PC-9 (cell line): ENCODE measurements at regions not wholly inside any gene's neighbourhood (a gene's known extent, or its start where the extent isn't known, plus 50 kb on each side); places are given as distances from the start of the nearest gene placed in this dataset.

Experiments
- BruUV-seq: library from RNA; stranded (reverse); fragments of 400-500 nt; replicated peaks from 2 replicates; lab custom pipeline; 2021; lab: Mats Ljungman, UMichigan
- CTCF ChIA-PET: fragments of 300-600 bp; sonication (Branson Sonifier 250); formaldehyde crosslinking; loops from one replicate; lab custom pipeline; 2022; ENCODE audit warnings: antibody characterized with exemption; lab: Charles Lee
- POLR2A ChIA-PET: fragments of 300-600 bp; sonication (Branson Sonifier 250); formaldehyde crosslinking; loops from one replicate; lab custom pipeline; 2022; ENCODE audit warnings: antibody characterized with exemption; ENCODE audit not compliant: unreplicated experiment; lab: Charles Lee
- DNase-seq, 2 experiments: peaks; one replicate each; pipeline versions ENCODE4 v3.0.0 to v3.0.0-alpha.2; 2015 to 2022; ENCODE audit warnings: mixed read lengths in 1 of 2
- H2AFZ ChIP-seq: fragments of 200-600 bp; sonication (generic); 2 replicates; pipeline ENCODE4 v1.8.1; 2017; ENCODE audit warnings: antibody characterized with exemption
- H3F3A ChIP-seq: fragments of 200-600 bp; sonication (generic); 2 replicates; pipeline ENCODE4 v1.8.1; 2017; ENCODE audit warnings: antibody characterized with exemption, mild to moderate bottlenecking, low read depth; ENCODE audit not compliant: insufficient read depth
- H3K27ac ChIP-seq: fragments of 200-600 bp; sonication (generic); 2 replicates; pipeline ENCODE4 v1.6.1; 2016; ENCODE audit warnings: mixed run types
- H3K27me3 ChIP-seq: fragments of 200-600 bp; sonication (generic); 2 replicates; pipeline ENCODE4 v1.6.1; 2016; ENCODE audit warnings: low read depth, mixed run types; ENCODE audit not compliant: insufficient read depth
- H3K36me3 ChIP-seq: fragments of 200-600 bp; sonication (generic); 2 replicates; pipeline ENCODE4 v1.6.1; 2016; ENCODE audit warnings: low read depth, mixed run types
- H3K4me1 ChIP-seq: fragments of 200-600 bp; sonication (generic); replicated peaks from 2 replicates; pipeline ENCODE4 v1.6.1; 2016; ENCODE audit warnings: mixed run types; ENCODE audit not compliant: insufficient read depth
- H3K4me2 ChIP-seq: fragments of 200-600 bp; sonication (generic); 2 replicates; pipeline ENCODE4 v1.6.1; 2017; ENCODE audit warnings: mixed run types
- H3K4me3 ChIP-seq: fragments of 200-600 bp; sonication (generic); 2 replicates; pipeline ENCODE4 v1.6.1; 2016; ENCODE audit warnings: mixed run types
- H3K79me2 ChIP-seq: fragments of 200-600 bp; sonication (generic); 2 replicates; pipeline ENCODE4 v1.6.1; 2017; ENCODE audit warnings: low read depth, mixed run types
- H3K9me2 ChIP-seq: fragments of 200-600 bp; sonication (generic); 2 replicates; pipeline ENCODE4 v1.8.1; 2017; ENCODE audit warnings: mild to moderate bottlenecking; ENCODE audit not compliant: insufficient read depth
- H3K9me3 ChIP-seq: fragments of 200-600 bp; sonication (generic); 2 replicates; pipeline ENCODE4 v1.8.1; 2016; ENCODE audit warnings: low read depth; ENCODE audit not compliant: insufficient read depth
- H4K20me1 ChIP-seq: fragments of 200-600 bp; sonication (generic); 2 replicates; pipeline ENCODE4 v1.8.1; 2017; ENCODE audit not compliant: insufficient read depth
- EZH2 ChIP-seq: fragments of 200-600 bp; sonication (generic); IDR thresholded peaks from 2 replicates; pipeline ENCODE4 v1.8.0; 2017; ENCODE audit warnings: antibody characterized with exemption, low read depth
- intact Hi-C: fragments of 100-400 bp; cut with micrococcal nuclease; formaldehyde crosslinking; loops from one replicate; pipeline ENCODE4 v1.10.0; 2022; ENCODE audit not compliant: unreplicated experiment
- TF ChIP-seq, protein P1 (sequence below): fragments of 200-600 bp; sonication (generic); conservative IDR thresholded peaks from 2 replicates; pipeline ENCODE4 v1.6.1; 2017; ENCODE audit warnings: mixed run types, antibody characterized with exemption, mild to moderate bottlenecking, moderate library complexity

DNA sequence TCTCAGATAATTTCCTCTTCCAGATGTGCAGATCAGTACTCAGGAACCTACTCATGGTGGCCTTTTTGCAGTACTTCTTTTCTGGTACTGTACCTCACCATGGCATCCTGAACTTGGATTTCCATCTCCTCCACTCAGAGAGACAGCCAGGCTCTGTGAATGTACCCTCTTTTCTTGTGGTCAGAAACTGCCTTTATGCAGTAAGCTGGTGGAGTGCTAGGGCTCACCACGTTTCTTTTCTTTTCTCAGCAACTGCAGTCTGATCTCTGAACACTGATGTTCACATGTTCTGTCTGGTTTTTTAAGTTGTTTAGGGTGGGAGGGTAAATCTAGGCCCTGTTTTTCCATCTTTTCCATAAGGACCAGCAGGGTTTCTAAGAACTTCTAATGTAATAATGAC, 99.8 kb upstream of the NRXN3 start:
- Histone ChIP-seq H3K4me3 (no peak overlapping the region), H3K4me2 (no peak overlapping the region), H3K9me3 (no peaks in the 10 kb centered on the region), H3K9me2 (no peaks in the 10 kb centered on the region), H2AFZ (no peak overlapping the region), H4K20me1 (no peaks in the 10 kb centered on the region), H3K79me2 (no peaks in the 10 kb centered on the region), H3K4me1 (no peaks in the 10 kb centered on the region), H3K36me3 (no peaks in the 10 kb centered on the region), H3F3A (no peaks in the 10 kb centered on the region), H3K27me3 (peaks cover 13% of the 10 kb centered on the region), H3K27ac (no peak overlapping the region)
- intact Hi-C loops = no loop called here
- TF ChIP-seq, protein P1, sequence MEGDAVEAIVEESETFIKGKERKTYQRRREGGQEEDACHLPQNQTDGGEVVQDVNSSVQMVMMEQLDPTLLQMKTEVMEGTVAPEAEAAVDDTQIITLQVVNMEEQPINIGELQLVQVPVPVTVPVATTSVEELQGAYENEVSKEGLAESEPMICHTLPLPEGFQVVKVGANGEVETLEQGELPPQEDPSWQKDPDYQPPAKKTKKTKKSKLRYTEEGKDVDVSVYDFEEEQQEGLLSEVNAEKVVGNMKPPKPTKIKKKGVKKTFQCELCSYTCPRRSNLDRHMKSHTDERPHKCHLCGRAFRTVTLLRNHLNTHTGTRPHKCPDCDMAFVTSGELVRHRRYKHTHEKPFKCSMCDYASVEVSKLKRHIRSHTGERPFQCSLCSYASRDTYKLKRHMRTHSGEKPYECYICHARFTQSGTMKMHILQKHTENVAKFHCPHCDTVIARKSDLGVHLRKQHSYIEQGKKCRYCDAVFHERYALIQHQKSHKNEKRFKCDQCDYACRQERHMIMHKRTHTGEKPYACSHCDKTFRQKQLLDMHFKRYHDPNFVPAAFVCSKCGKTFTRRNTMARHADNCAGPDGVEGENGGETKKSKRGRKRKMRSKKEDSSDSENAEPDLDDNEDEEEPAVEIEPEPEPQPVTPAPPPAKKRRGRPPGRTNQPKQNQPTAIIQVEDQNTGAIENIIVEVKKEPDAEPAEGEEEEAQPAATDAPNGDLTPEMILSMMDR = no peak
- no peak for TF ChIP-seq EZH2
- no peak for DNase-seq
- ChIA-PET CTCF (no interaction called here), POLR2A (no interaction called here)
- BruUV-seq = no TSS peak

DNA sequence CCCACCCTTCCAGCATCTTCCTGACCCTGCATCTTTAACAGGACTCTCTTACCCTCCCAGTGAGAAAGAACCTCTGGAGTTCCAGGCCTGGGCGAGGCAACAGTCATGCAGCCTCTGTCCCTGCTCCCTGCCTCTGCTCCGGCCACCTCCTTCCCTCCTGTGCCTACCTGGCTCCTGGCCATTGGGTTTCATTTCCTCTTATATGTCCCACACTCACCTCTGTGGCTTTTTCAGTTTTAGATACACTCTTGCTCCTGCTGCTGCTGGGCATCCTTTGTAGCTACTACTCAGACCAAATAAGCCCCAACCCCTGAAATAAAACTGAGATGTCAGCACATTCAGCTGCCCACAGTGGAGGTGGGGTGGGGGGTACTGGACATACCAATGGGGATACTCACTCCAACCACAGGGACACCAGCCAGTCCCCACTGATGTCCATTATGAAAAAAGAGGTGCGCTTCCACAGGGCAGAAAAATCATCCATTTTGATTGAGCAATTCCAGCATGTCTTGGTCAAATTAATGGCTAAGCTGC, 99.1 kb upstream of the NRXN3 start:
- CTCF ChIA-PET = interaction anchor here (0.6 kb wide), 1 partner anchor 213 kb away, joined by 3 read pairs; no protein-coding TSS in a partner anchor

DNA sequence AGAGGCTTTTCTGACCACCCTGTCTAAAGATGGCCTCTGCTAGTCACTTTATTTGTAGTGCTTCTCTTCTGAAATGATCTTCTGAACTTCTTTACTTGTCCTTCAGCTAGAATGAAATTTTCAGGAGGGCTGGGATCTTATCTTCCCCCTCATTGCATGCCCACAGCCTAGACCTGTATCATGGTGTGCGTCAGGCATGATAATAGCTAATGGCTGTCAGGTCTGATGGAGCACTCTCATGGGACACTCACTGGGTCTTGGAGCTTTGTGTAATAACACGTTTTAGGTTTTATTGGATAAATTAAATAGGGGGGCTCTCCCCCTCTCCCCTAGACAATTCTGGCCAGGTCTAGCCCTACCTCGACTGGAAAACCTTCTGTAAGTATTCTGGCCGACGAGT, 97.1 kb upstream of the NRXN3 start:
- intact Hi-C loops = no loop called here
- POLR2A ChIA-PET = interaction anchor here (0.6 kb wide), 1 partner anchor 745 kb away, joined by 3 read pairs; no protein-coding TSS in a partner anchor

More for the DNA sequence above, 99.1 kb upstream of the NRXN3 start:
- no peaks in the 10 kb centered on the region for H3K36me3 ChIP-seq
- H3K4me1 ChIP-seq = no peaks in the 10 kb centered on the region
- no peak overlapping the region for H3K27ac ChIP-seq
- TF ChIP-seq, protein P1 = no peak
- TF ChIP-seq EZH2 = no peak
- H3K4me2 ChIP-seq = no peak overlapping the region
- no peaks in the 10 kb centered on the region for H3K79me2 ChIP-seq
- intact Hi-C loops = no loop called here
- no peak for DNase-seq
- H3K9me2 ChIP-seq = no peaks in the 10 kb centered on the region
- H2AFZ ChIP-seq = no peak overlapping the region
- BruUV-seq = no TSS peak
- no peaks in the 10 kb centered on the region for H3K9me3 ChIP-seq
- H3K27me3 ChIP-seq = peaks cover 12% of the 10 kb centered on the region
- POLR2A ChIA-PET = no interaction called here
- no peaks in the 10 kb centered on the region for H3F3A ChIP-seq
- H4K20me1 ChIP-seq = no peaks in the 10 kb centered on the region
- H3K4me3 ChIP-seq = no peak overlapping the region

More for the DNA sequence above, 97.1 kb upstream of the NRXN3 start:
- TF ChIP-seq, protein P1 = no peak
- TF ChIP-seq EZH2 = no peak
- Histone ChIP-seq H3K4me2 (no peak overlapping the region), H3K79me2 (no peaks in the 10 kb centered on the region), H2AFZ (no peak overlapping the region), H3K4me3 (no peak overlapping the region), H3F3A (no peaks in the 10 kb centered on the region), H3K27me3 (peaks cover 4% of the 10 kb centered on the region; the same call in 1 of the 2 replicates), H3K9me3 (no peaks in the 10 kb centered on the region), H3K4me1 (no peaks in the 10 kb centered on the region), H4K20me1 (no peaks in the 10 kb centered on the region), H3K36me3 (no peaks in the 10 kb centered on the region), H3K9me2 (no peaks in the 10 kb centered on the region), H3K27ac (no peak overlapping the region)
- CTCF ChIA-PET = no interaction called here
- no TSS peak for BruUV-seq
- no peak for DNase-seq
